ENCODE measurements at regions not wholly inside any gene's neighbourhood (a gene's known extent, or its start where the extent isn't known, plus 50 kb on each side); places are given as distances from the start of the nearest gene placed in this dataset.

DNA sequence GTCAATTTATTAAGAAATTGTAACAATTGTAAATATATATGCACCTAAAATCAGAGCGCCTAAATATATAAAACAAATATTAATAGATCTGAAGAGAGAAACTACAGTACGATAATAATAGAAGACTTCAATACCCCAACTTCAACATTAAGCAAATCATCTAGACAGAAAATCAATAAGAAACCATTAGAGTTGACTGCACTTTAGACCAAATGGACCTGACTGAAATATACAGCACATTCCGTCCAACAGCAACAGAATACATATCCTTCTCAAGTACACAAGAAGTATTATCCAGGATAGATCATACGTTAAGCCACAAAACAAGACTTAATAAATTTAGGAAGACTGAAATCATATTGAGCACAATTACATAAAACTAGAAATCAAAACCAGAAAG, 208.7 kb downstream of the MED10 start:
- Histone ChIP-seq H3K4me1 (ENCODE audit: low read length) (no peaks in the 10 kb centered on the region), H3K9ac (ENCODE audit: low read length) (no peak overlapping the region), H3K27me3 (replicated peaks; ENCODE audit: insufficient read depth, low read length) (no peaks in the 10 kb centered on the region), H3K27ac (ENCODE audit: low read length) (no peak overlapping the region), H3K9me3 (replicated peaks; ENCODE audit: insufficient read depth, low read length) (no peaks in the 10 kb centered on the region), H3K4me2 (ENCODE audit: low read depth, low read length) (no peak overlapping the region), H3K79me2 (ENCODE audit: low read length) (no peaks in the 10 kb centered on the region), H3K9me2 (replicated peaks; ENCODE audit: insufficient read depth, low read length) (no peaks in the 10 kb centered on the region), H2AFZ (ENCODE audit: low read length) (no peak overlapping the region), H3K36me3 (replicated peaks; ENCODE audit: insufficient read depth, low read length) (no peaks in the 10 kb centered on the region), H3F3A (ENCODE audit: insufficient read depth, low read length) (no peaks in the 10 kb centered on the region), H4K20me1 (ENCODE audit: insufficient read depth, low read length) (no peaks in the 10 kb centered on the region), H3K4me3 (ENCODE audit: low read length) (no peak overlapping the region)
- TF ChIP-seq EZH2 (optimal IDR thresholded peaks at IDR 0.05; ENCODE audit: low read depth, low read length) (no peak), EZH2phosphoT487 (IDR thresholded peaks at IDR 0.05; ENCODE audit: low read length) (no peak)
- TF ChIP-seq, protein P1, sequence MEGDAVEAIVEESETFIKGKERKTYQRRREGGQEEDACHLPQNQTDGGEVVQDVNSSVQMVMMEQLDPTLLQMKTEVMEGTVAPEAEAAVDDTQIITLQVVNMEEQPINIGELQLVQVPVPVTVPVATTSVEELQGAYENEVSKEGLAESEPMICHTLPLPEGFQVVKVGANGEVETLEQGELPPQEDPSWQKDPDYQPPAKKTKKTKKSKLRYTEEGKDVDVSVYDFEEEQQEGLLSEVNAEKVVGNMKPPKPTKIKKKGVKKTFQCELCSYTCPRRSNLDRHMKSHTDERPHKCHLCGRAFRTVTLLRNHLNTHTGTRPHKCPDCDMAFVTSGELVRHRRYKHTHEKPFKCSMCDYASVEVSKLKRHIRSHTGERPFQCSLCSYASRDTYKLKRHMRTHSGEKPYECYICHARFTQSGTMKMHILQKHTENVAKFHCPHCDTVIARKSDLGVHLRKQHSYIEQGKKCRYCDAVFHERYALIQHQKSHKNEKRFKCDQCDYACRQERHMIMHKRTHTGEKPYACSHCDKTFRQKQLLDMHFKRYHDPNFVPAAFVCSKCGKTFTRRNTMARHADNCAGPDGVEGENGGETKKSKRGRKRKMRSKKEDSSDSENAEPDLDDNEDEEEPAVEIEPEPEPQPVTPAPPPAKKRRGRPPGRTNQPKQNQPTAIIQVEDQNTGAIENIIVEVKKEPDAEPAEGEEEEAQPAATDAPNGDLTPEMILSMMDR (IDR thresholded peaks at IDR 0.05; ENCODE audit: low read length) = no peak
- DNase-seq = no peak

- no peaks in the 10 kb centered on the region for H3F3A ChIP-seq (ENCODE audit: insufficient read depth, low read length)
- H3K9ac ChIP-seq (ENCODE audit: low read length) = no peak overlapping the region
- H3K4me3 ChIP-seq (ENCODE audit: low read length) = no peak overlapping the region
- no peaks in the 10 kb centered on the region for H3K36me3 ChIP-seq (replicated peaks; ENCODE audit: insufficient read depth, low read length)
- TF ChIP-seq, protein P1 (IDR thresholded peaks at IDR 0.05; ENCODE audit: low read length) = no peak
- TF ChIP-seq EZH2 (optimal IDR thresholded peaks at IDR 0.05; ENCODE audit: low read depth, low read length) (no peak), EZH2phosphoT487 (IDR thresholded peaks at IDR 0.05; ENCODE audit: low read length) (no peak)
- H2AFZ ChIP-seq (ENCODE audit: low read length) = no peak overlapping the region
- no peak for DNase-seq
- no peaks in the 10 kb centered on the region for H3K27me3 ChIP-seq (replicated peaks; ENCODE audit: insufficient read depth, low read length)
- no peaks in the 10 kb centered on the region for H4K20me1 ChIP-seq (ENCODE audit: insufficient read depth, low read length)
- H3K79me2 ChIP-seq (ENCODE audit: low read length) = no peaks in the 10 kb centered on the region
- no peaks in the 10 kb centered on the region for H3K4me1 ChIP-seq (ENCODE audit: low read length)
- H3K27ac ChIP-seq (ENCODE audit: low read length) = no peak overlapping the region
- no peak overlapping the region for H3K4me2 ChIP-seq (ENCODE audit: low read depth, low read length)
- H3K9me2 ChIP-seq (replicated peaks; ENCODE audit: insufficient read depth, low read length) = no peaks in the 10 kb centered on the region
- no peaks in the 10 kb centered on the region for H3K9me3 ChIP-seq (replicated peaks; ENCODE audit: insufficient read depth, low read length)
Measured at GRCh38 chr5:6166698-6167394, 211.5 kb downstream of the MED10 start.

DNA sequence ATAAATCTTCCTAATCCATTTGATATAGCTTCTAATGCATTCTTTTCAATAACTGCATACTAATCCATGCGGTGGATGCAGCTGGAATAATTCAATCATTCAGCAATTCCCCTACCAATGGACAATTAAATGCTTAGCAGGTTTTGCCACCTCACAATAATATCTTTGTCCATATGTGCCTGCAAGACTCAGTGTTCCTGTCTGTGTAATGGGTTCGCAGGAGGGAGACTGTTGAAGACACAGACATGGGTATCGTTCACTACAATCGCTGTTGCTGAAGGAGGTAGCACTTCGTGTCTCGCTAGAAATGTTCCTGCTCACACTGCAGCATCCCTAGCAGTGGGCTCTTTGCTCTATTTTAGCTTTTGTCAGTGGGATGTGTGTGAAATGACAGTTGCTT, 214.4 kb downstream of the MED10 start:
- Histone ChIP-seq H3K9me2 (replicated peaks; ENCODE audit: insufficient read depth, low read length) (no peaks in the 10 kb centered on the region), H3K4me3 (ENCODE audit: low read length) (no peak overlapping the region), H3F3A (ENCODE audit: insufficient read depth, low read length) (no peaks in the 10 kb centered on the region), H3K9ac (ENCODE audit: low read length) (no peak overlapping the region), H3K79me2 (ENCODE audit: low read length) (no peaks in the 10 kb centered on the region), H3K9me3 (replicated peaks; ENCODE audit: insufficient read depth, low read length) (no peaks in the 10 kb centered on the region), H3K27ac (ENCODE audit: low read length) (no peak overlapping the region), H3K36me3 (replicated peaks; ENCODE audit: insufficient read depth, low read length) (no peaks in the 10 kb centered on the region), H3K4me1 (ENCODE audit: low read length) (no peaks in the 10 kb centered on the region), H4K20me1 (ENCODE audit: insufficient read depth, low read length) (no peaks in the 10 kb centered on the region), H2AFZ (ENCODE audit: low read length) (no peak overlapping the region), H3K27me3 (replicated peaks; ENCODE audit: insufficient read depth, low read length) (no peaks in the 10 kb centered on the region), H3K4me2 (ENCODE audit: low read depth, low read length) (no peak overlapping the region)
- no peak for DNase-seq
- TF ChIP-seq EZH2 (optimal IDR thresholded peaks at IDR 0.05; ENCODE audit: low read depth, low read length) (no peak), EZH2phosphoT487 (IDR thresholded peaks at IDR 0.05; ENCODE audit: low read length) (no peak)
- TF ChIP-seq, protein P1 (IDR thresholded peaks at IDR 0.05; ENCODE audit: low read length) = no peak

Measured in MM.1S (cell line).